BE2C (cell line): ENCODE measurements at regions not wholly inside any gene's neighbourhood (a gene's known extent, or its start where the extent isn't known, plus 50 kb on each side); places are given as distances from the start of the nearest gene placed in this dataset.

Experiments
- DNase-seq: peaks from one replicate; pipeline ENCODE4 v3.0.0-alpha.2; 2020
- H3K27me3 ChIP-seq: fragments of 250-450 bp; sonication (Bioruptor Pico); 2 replicates; pipeline ENCODE4 v1.5.1; 2020; ENCODE audit warnings: mild to moderate bottlenecking
- H3K36me3 ChIP-seq: fragments of 250-450 bp; sonication (Bioruptor Pico); 2 replicates; pipeline ENCODE4 v1.5.1; 2020; ENCODE audit warnings: mild to moderate bottlenecking
- H3K4me1 ChIP-seq: fragments of 250-450 bp; sonication (Bioruptor Pico); 2 replicates; pipeline ENCODE4 v1.5.1; 2020
- H3K4me3 ChIP-seq: 2 replicates; pipeline ENCODE4 v1.5.1; 2011; ENCODE audit warnings: low read depth, low read length
- H3K9me3 ChIP-seq: fragments of 250-450 bp; sonication (Bioruptor Pico); 2 replicates; pipeline ENCODE4 v1.5.1; 2020
- CTCF ChIP-seq: IDR thresholded peaks from 2 replicates; pipeline ENCODE4 v1.5.1; 2012; ENCODE audit warnings: mild to moderate bottlenecking, low read depth, low read length

- DNase-seq = no peak
- H3K27me3 ChIP-seq = no peaks in the 10 kb centered on the region
- no peaks in the 10 kb centered on the region for H3K4me1 ChIP-seq
- no peaks in the 10 kb centered on the region for H3K9me3 ChIP-seq
- H3K4me3 ChIP-seq = no peak overlapping the region
- H3K36me3 ChIP-seq = no peaks in the 10 kb centered on the region
- TF ChIP-seq CTCF = no peak
Observed at GRCh38 chr7:84809877-84810276, 377.0 kb downstream of the SEMA3D start.

GRCh38 chr7:84803979-84804378, 382.9 kb downstream of the SEMA3D start:
- no peak for DNase-seq
- no peak for TF ChIP-seq CTCF
- Histone ChIP-seq H3K4me3 (no peak overlapping the region), H3K36me3 (no peaks in the 10 kb centered on the region), H3K4me1 (no peaks in the 10 kb centered on the region), H3K27me3 (no peaks in the 10 kb centered on the region), H3K9me3 (no peaks in the 10 kb centered on the region)

DNA sequence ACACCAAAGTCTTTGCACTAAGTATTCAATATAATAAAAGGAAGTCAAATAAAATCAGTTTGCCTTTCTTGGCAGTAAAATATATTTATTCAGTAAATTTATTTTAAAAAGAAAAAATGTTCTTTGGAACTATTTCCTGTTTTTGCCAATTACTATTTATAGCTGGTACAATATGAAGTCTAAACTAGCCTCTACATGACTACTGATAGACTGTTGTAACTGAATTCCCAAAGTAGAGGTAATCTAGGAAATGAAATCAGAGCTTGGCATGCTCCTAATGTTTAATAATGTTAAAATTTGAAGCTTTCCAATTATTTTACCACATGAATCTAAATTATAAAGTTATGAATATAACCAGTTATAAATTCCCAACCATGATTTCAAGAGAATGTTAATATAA, 385.5 kb downstream of the SEMA3D start:
- Histone ChIP-seq H3K4me1 (no peaks in the 10 kb centered on the region), H3K27me3 (no peaks in the 10 kb centered on the region)
- DNase-seq = no peak

GRCh38 chr7:84800846-84801245, 386.0 kb downstream of the SEMA3D start:
- no peaks in the 10 kb centered on the region for H3K9me3 ChIP-seq
- TF ChIP-seq CTCF = no peak
- DNase-seq = no peak

More for the DNA sequence above, 385.5 kb downstream of the SEMA3D start:
- H3K36me3 ChIP-seq = no peaks in the 10 kb centered on the region
- TF ChIP-seq CTCF = no peak
- H3K4me3 ChIP-seq = no peak overlapping the region
- no peaks in the 10 kb centered on the region for H3K9me3 ChIP-seq

DNA sequence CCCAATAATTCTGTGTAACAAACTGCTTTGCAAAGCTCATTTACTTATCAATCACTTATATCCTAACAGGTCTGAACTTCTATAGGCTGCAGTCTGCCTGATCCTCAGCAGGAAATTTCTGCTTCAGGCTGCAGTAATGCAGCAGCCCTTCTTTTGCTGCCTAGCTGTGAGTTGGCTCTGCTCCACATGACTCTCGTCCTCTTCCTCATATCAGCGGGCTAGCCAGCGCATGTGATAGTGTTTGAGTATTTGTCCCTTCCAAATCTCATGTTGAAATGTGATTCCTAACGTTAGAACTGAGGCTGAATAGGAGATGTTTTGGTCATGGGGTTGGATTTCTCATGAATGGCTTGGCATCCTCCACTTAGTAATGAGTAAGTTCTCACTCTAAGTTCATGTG, 387.8 kb downstream of the SEMA3D start:
- no peak for DNase-seq
- TF ChIP-seq CTCF = no peak
- H3K9me3 ChIP-seq = no peaks in the 10 kb centered on the region
- no peaks in the 10 kb centered on the region for H3K27me3 ChIP-seq
- H3K36me3 ChIP-seq = no peaks in the 10 kb centered on the region
- H3K4me1 ChIP-seq = no peaks in the 10 kb centered on the region
- H3K4me3 ChIP-seq = no peak overlapping the region

More at GRCh38 chr7:84800846-84801245, 386.0 kb downstream of the SEMA3D start:
- no peaks in the 10 kb centered on the region for H3K36me3 ChIP-seq
- H3K27me3 ChIP-seq = no peaks in the 10 kb centered on the region
- no peak overlapping the region for H3K4me3 ChIP-seq
- H3K4me1 ChIP-seq = no peaks in the 10 kb centered on the region

DNA sequence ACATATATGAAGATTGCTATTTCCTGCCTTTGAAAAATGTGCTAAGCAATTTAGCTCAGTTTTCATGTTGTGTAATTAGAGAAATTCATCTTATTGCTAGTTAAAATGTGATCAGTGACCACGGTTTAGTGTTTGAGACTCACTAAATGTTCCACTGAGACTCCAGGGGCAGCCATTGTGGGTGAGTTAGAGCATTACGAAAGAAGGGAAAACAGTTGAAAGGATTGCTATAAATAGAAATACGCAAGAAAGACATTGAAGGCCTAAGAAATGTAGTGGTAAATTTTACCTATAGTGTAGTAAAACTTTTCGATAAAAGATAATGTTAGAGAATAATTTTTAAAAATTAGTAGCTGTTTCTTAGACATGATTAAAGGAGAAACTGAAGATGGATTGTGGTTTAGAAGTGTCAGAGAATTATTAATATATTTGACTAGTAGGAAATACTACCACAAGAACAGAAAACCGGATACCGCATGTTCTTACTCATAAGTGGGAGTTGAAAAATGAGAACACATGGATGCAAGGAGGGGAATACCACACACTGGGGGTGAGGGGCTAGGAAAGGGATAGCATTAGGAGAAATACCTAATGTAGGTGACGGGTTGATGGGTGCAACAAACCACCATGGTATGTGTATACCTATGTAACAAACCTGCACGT, 394.5 kb downstream of the SEMA3D start:
- no peaks in the 10 kb centered on the region for H3K27me3 ChIP-seq

More for the DNA sequence above, 394.5 kb downstream of the SEMA3D start:
- H3K4me1 ChIP-seq = no peaks in the 10 kb centered on the region
- no peaks in the 10 kb centered on the region for H3K9me3 ChIP-seq
- H3K4me3 ChIP-seq = no peak overlapping the region
- DNase-seq = no peak
- TF ChIP-seq CTCF = no peak
- H3K36me3 ChIP-seq = no peaks in the 10 kb centered on the region
